ENCODE measurements at regions not wholly inside any gene's neighbourhood (a gene's known extent, or its start where the extent isn't known, plus 50 kb on each side); places are given as distances from the start of the nearest gene placed in this dataset.

GRCh38 chr12:31867292-31867691, 91.9 kb upstream of the RESF1 start:
- no peak for DNase-seq (ENCODE audit: low spot score)

- no peak for DNase-seq (ENCODE audit: low spot score)
Observed at GRCh38 chr12:31866523-31866922, 92.7 kb upstream of the RESF1 start.

- no peak for DNase-seq (ENCODE audit: low spot score)
Observed at GRCh38 chr12:31865023-31865422, 94.2 kb upstream of the RESF1 start.

- no peak for DNase-seq (ENCODE audit: low spot score)
Observed at GRCh38 chr12:31861360-31861759, 97.9 kb upstream of the RESF1 start.

GRCh38 chr12:31860401-31860800, 98.8 kb upstream of the RESF1 start:
- no peak for DNase-seq (ENCODE audit: low spot score)

GRCh38 chr12:31859232-31859977, 99.8 kb upstream of the RESF1 start:
- DNase-seq (ENCODE audit: low spot score): no peak

- DNase-seq (ENCODE audit: low spot score): no peak
Observed at GRCh38 chr12:31855427-31855826, 103.8 kb upstream of the RESF1 start.

- DNase-seq (ENCODE audit: low spot score): no peak
Observed at GRCh38 chr12:31853977-31854376, 105.2 kb upstream of the RESF1 start.

GRCh38 chr12:31853520-31853919, 105.7 kb upstream of the RESF1 start:
- no peak for DNase-seq (ENCODE audit: low spot score)

- no peak for DNase-seq (ENCODE audit: low spot score)
Observed at GRCh38 chr12:31850268-31850667, 108.9 kb upstream of the RESF1 start.

- no peak for DNase-seq (ENCODE audit: low spot score)
Observed at GRCh38 chr12:31849090-31849687, 110.0 kb upstream of the RESF1 start.

- no peak for DNase-seq (ENCODE audit: low spot score)
Observed at GRCh38 chr12:31846405-31846804, 112.8 kb upstream of the RESF1 start.

- no peak for DNase-seq (ENCODE audit: low spot score)
Observed at GRCh38 chr12:31845613-31846322, 113.4 kb upstream of the RESF1 start.

GRCh38 chr12:31843398-31844095, 114.7 kb upstream of the AMN1 start:
- no peak for DNase-seq (ENCODE audit: low spot score)

- DNase-seq (ENCODE audit: low spot score): no peak
Observed at GRCh38 chr12:31837913-31838312, 109.1 kb upstream of the AMN1 start.

- no peak for DNase-seq (ENCODE audit: low spot score)
Observed at GRCh38 chr12:31835276-31835882, 106.6 kb upstream of the AMN1 start.

GRCh38 chr12:31834150-31834549, 105.3 kb upstream of the AMN1 start:
- no peak for DNase-seq (ENCODE audit: low spot score)

- peak; percentile 71 for DNase-seq (ENCODE audit: low spot score)
Observed at GRCh38 chr12:31832740-31833729, 104.2 kb upstream of the AMN1 start.

GRCh38 chr12:31828071-31828470, 99.2 kb upstream of the AMN1 start:
- no peak for DNase-seq (ENCODE audit: low spot score)

GRCh38 chr12:31822761-31823160, 93.9 kb upstream of the AMN1 start:
- no peak for DNase-seq (ENCODE audit: low spot score)

GRCh38 chr12:31821484-31821883, 92.7 kb upstream of the AMN1 start:
- DNase-seq (ENCODE audit: low spot score): no peak
